PC-3 (cell line): ENCODE measurements at regions not wholly inside any gene's neighbourhood (a gene's known extent, or its start where the extent isn't known, plus 50 kb on each side); places are given as distances from the start of the nearest gene placed in this dataset.

Source experiments
- EZH2 ChIP-seq: fragments of 300-600 bp; sonication (generic); IDR thresholded peaks from one replicate; pipeline ENCODE4 v1.6.1; 2017; ENCODE audit warnings: antibody characterized with exemption, mild to moderate bottlenecking, low read length; ENCODE audit not compliant: unreplicated experiment
- EZH2phosphoT487 ChIP-seq: fragments of 300-600 bp; sonication (generic); IDR thresholded peaks from 2 replicates; pipeline ENCODE4 v1.6.1; 2018; ENCODE audit warnings: mild to moderate bottlenecking, antibody characterized with exemption, low read length, borderline replicate concordance
- TF ChIP-seq, protein P1 (sequence below): fragments of 300-600 bp; sonication (generic); conservative IDR thresholded peaks from 2 replicates; pipeline ENCODE4 v1.5.1; 2017; ENCODE audit warnings: antibody characterized with exemption, low read depth, mild to moderate bottlenecking, low read length

DNA sequence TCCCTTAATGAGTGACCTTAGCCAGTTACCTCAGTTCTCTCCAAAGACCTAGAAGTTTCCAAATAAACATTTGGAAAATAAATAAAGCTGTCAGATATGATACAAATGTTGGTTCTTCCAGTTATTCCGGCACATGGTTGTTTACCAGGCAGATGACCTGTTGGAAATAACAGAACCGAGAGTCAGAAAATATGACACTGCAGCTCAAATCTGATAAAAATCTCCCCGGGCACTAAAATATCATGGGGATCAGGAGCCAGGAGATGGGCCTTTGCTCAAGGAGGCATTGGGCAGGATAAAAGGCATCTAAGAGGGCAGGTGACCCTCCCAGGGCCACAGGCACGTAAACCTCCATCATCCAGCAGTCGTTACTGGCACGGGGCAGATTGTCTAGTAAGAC, 164.0 kb upstream of the LYZL1 start:
- TF ChIP-seq EZH2phosphoT487 (no peak), EZH2 (no peak)
- TF ChIP-seq, protein P1, sequence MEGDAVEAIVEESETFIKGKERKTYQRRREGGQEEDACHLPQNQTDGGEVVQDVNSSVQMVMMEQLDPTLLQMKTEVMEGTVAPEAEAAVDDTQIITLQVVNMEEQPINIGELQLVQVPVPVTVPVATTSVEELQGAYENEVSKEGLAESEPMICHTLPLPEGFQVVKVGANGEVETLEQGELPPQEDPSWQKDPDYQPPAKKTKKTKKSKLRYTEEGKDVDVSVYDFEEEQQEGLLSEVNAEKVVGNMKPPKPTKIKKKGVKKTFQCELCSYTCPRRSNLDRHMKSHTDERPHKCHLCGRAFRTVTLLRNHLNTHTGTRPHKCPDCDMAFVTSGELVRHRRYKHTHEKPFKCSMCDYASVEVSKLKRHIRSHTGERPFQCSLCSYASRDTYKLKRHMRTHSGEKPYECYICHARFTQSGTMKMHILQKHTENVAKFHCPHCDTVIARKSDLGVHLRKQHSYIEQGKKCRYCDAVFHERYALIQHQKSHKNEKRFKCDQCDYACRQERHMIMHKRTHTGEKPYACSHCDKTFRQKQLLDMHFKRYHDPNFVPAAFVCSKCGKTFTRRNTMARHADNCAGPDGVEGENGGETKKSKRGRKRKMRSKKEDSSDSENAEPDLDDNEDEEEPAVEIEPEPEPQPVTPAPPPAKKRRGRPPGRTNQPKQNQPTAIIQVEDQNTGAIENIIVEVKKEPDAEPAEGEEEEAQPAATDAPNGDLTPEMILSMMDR: no peak
